Mammary epithelial cell (primary cell): ENCODE measurements at regions not wholly inside any gene's neighbourhood (a gene's known extent, or its start where the extent isn't known, plus 50 kb on each side); places are given as distances from the start of the nearest gene placed in this dataset.

Experiments used
- CTCF ChIP-seq, 2 donors: IDR thresholded peaks in 1 of 2; conservative IDR thresholded peaks in 1 of 2; 2 replicates each; pipeline ENCODE4 v1.5.1; 2011 to 2012; ENCODE audit warnings: inconsistent platforms in 2 of 2, low read length in 2 of 2, mild to moderate bottlenecking in 2 of 2, control low read depth in 1 of 2, low read depth in 1 of 2; ENCODE audit not compliant: insufficient read depth in 1 of 2; ENCODE audit errors: extremely low read depth in 1 of 2
- EZH2 ChIP-seq: IDR thresholded peaks from 2 replicates; pipeline ENCODE4 v1.6.1; 2012; ENCODE audit warnings: low read length, inconsistent platforms, borderline replicate concordance

GRCh38 chr9:135330307-135330631, 149.3 kb upstream of the PPP1R26 start:
- TF ChIP-seq CTCF (conservative IDR thresholded peaks at IDR 0.05 in 1 of 2, IDR thresholded peaks at IDR 0.05 in 1 of 2; ENCODE audit: extremely low read depth in 1 of 2, insufficient read depth in 1 of 2, low read depth in 1 of 2, low read length in 2 of 2): no peak
- no peak for TF ChIP-seq EZH2
